ENCODE measurements at regions not wholly inside any gene's neighbourhood (a gene's known extent, or its start where the extent isn't known, plus 50 kb on each side); places are given as distances from the start of the nearest gene placed in this dataset.

- no peak for TF ChIP-seq CTCF (IDR thresholded peaks at IDR 0.05; ENCODE audit: insufficient read depth, low read length, missing control alignments)
- no peak for DNase-seq (ENCODE audit: low read depth, low spot score)
- ChIA-PET CTCF (no interaction called here), POLR2A (no interaction called here)
- no peak overlapping the region for H3K4me3 ChIP-seq (ENCODE audit: low read depth, low read length)
Measured at GRCh38 chr6:4591218-4591617, 185.0 kb upstream of the CDYL start.

GRCh38 chr6:4589295-4589694 lies 186.9 kb upstream of the CDYL start:
- no peak for DNase-seq (ENCODE audit: low read depth, low spot score)
- H3K4me3 ChIP-seq (ENCODE audit: low read depth, low read length), result no peak overlapping the region
- ChIA-PET POLR2A (no interaction called here), CTCF (interaction anchor here (1.0 kb wide), 1 partner anchor 8 kb away, joined by 3 read pairs; no protein-coding TSS in a partner anchor)
- no peak for TF ChIP-seq CTCF (IDR thresholded peaks at IDR 0.05; ENCODE audit: insufficient read depth, low read length, missing control alignments)

- H3K4me3 ChIP-seq (ENCODE audit: low read depth, low read length), result no peak overlapping the region
- TF ChIP-seq CTCF (IDR thresholded peaks at IDR 0.05; ENCODE audit: insufficient read depth, low read length, missing control alignments), result no peak
- DNase-seq (ENCODE audit: low read depth, low spot score), result no peak
- POLR2A ChIA-PET, result no interaction called here
- CTCF ChIA-PET, result no interaction called here
Measured at GRCh38 chr6:4588581-4588980, 187.6 kb upstream of the CDYL start.

GRCh38 chr6:4588163-4588562 lies 188.0 kb upstream of the CDYL start:
- DNase-seq (ENCODE audit: low read depth, low spot score), result no peak
- no peak overlapping the region for H3K4me3 ChIP-seq (ENCODE audit: low read depth, low read length)
- ChIA-PET POLR2A (no interaction called here), CTCF (no interaction called here)
- no peak for TF ChIP-seq CTCF (IDR thresholded peaks at IDR 0.05; ENCODE audit: insufficient read depth, low read length, missing control alignments)

GRCh38 chr6:4587171-4587570 lies 189.0 kb upstream of the CDYL start:
- ChIA-PET POLR2A (no interaction called here), CTCF (no interaction called here)
- H3K4me3 ChIP-seq (ENCODE audit: low read depth, low read length), result no peak overlapping the region

GRCh38 chr6:4586469-4586859 lies 189.7 kb upstream of the CDYL start:
- no peak overlapping the region for H3K4me3 ChIP-seq (ENCODE audit: low read depth, low read length)
- no peak for TF ChIP-seq CTCF (IDR thresholded peaks at IDR 0.05; ENCODE audit: insufficient read depth, low read length, missing control alignments)
- DNase-seq (ENCODE audit: low read depth, low spot score), result no peak
- CTCF ChIA-PET, result no interaction called here
- POLR2A ChIA-PET, result no interaction called here

More at GRCh38 chr6:4587171-4587570, 189.0 kb upstream of the CDYL start:
- no peak for DNase-seq (ENCODE audit: low read depth, low spot score)
- TF ChIP-seq CTCF (IDR thresholded peaks at IDR 0.05; ENCODE audit: insufficient read depth, low read length, missing control alignments), result no peak
